ENCODE measurements at regions not wholly inside any gene's neighbourhood (a gene's known extent, or its start where the extent isn't known, plus 50 kb on each side); places are given as distances from the start of the nearest gene placed in this dataset.

DNA sequence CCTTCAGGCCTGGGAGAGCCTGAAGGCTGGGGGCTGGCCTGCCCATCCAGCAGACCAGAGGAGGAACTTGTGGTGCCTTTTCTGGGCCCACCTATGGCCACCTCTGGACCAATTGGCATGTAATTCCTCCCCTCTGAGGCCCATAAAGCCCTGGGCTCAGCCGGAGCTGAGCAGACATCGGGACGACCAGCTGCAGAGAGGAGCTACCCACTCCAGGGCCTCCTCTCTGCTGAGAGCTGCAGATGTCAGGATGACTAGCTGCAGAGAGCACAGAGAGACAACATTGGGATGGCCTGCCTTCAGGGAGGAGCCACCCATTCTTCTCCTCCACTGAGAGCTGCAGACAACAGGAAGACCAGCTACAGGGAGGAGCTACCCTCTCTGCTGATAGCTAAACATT is 370.1 kb downstream of the CD83 start (continued):
- TF ChIP-seq ARNTL (CRISPR knock-in tag; IDR thresholded peaks at IDR 0.05; ENCODE audit: borderline replicate concordance, low read depth) (no peak), ZFP3 (CRISPR knock-in tag; IDR thresholded peaks at IDR 0.05) (no peak), TCF4 (CRISPR knock-in tag; IDR thresholded peaks at IDR 0.05; ENCODE audit: borderline replicate concordance) (no peak), ZFP30 (CRISPR knock-in tag; IDR thresholded peaks at IDR 0.05) (no peak), OSR1 (CRISPR knock-in tag; IDR thresholded peaks at IDR 0.05) (no peak), ZNF70 (CRISPR knock-in tag; IDR thresholded peaks at IDR 0.05) (no peak), SNAI2 (CRISPR knock-in tag; IDR thresholded peaks at IDR 0.05) (no peak), ESRRG (CRISPR knock-in tag; IDR thresholded peaks at IDR 0.05) (no peak)

DNA sequence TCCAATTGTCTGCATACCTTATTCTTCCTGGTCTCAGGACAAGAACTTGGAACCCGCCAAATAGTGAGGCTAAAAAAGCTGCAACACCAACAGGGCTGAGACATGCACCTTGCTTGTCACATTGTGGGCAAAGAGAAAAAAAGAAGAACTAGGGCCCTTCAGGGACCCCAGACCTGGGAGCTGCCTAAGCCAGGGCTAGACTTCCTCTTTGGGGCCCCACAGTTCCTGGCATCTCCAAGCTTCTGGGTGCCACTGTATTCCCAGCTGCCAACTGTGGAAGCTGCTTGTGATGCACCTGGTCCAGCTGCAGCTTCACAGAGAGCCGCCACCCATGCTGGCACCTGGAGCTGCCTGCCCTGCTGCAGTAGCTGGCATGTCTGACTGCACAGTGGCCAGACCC is 370.6 kb downstream of the CD83 start:
- TF ChIP-seq ZC3H10 (CRISPR knock-in tag; IDR thresholded peaks at IDR 0.05) (no peak), BACH2 (CRISPR knock-in tag; IDR thresholded peaks at IDR 0.05; ENCODE audit: borderline replicate concordance) (no peak), OSR1 (CRISPR knock-in tag; IDR thresholded peaks at IDR 0.05) (no peak)
- ATAC-seq = no peak

DNA sequence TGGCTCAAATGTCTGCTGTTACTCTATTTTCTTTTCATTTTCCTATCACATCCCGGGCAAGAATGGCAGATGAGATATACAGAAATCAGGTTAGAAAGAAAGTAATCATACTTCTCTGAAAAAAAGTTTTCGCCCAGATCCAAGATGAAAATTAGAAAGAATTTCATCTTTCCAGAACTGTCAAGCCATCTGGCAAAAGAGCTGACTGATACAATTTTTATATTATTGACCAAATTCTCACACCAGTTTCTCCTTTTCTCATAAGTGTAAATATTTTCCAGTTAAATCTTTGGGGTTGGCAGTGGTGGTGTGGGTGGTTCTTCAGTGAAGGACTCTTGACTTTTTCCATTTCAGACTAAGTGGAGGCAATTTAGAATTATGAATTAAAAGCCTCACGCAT is 371.9 kb downstream of the CD83 start:
- ATAC-seq = no peak
- TF ChIP-seq, protein P1, sequence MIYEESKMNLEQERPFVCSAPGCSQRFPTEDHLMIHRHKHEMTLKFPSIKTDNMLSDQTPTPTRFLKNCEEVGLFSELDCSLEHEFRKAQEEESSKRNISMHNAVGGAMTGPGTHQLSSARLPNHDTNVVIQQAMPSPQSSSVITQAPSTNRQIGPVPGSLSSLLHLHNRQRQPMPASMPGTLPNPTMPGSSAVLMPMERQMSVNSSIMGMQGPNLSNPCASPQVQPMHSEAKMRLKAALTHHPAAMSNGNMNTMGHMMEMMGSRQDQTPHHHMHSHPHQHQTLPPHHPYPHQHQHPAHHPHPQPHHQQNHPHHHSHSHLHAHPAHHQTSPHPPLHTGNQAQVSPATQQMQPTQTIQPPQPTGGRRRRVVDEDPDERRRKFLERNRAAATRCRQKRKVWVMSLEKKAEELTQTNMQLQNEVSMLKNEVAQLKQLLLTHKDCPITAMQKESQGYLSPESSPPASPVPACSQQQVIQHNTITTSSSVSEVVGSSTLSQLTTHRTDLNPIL (CRISPR knock-in tag; IDR thresholded peaks at IDR 0.05; ENCODE audit: low read depth) = no peak
- TF ChIP-seq ZNF565 (CRISPR knock-in tag; conservative IDR thresholded peaks at IDR 0.05; ENCODE audit: low read depth) = no peak

DNA sequence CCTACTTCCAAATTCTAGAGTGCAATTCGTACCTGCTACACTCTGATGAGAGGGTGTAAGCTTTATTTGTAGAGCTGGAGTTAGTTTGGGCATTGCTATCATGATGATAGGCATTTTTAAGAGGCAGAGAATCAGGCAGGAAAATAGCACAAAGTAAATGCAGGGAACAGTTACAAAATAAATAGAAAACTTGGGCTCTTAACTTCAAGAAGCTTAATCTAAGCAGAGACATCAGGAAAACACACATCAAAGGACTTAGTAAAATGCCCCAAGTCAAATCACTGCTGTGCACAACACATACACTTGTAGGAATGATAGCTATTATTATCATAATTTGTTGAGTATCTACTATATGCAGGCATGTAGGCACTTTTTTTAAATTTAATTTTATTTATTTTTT is 381.2 kb downstream of the CD83 start:
- TF ChIP-seq ZNF565 (CRISPR knock-in tag; conservative IDR thresholded peaks at IDR 0.05; ENCODE audit: low read depth) = no peak
- TF ChIP-seq ZFP3 (CRISPR knock-in tag; IDR thresholded peaks at IDR 0.05) = no peak
- TF ChIP-seq ESRRG (CRISPR knock-in tag; IDR thresholded peaks at IDR 0.05) = no peak
- TF ChIP-seq, protein P2, sequence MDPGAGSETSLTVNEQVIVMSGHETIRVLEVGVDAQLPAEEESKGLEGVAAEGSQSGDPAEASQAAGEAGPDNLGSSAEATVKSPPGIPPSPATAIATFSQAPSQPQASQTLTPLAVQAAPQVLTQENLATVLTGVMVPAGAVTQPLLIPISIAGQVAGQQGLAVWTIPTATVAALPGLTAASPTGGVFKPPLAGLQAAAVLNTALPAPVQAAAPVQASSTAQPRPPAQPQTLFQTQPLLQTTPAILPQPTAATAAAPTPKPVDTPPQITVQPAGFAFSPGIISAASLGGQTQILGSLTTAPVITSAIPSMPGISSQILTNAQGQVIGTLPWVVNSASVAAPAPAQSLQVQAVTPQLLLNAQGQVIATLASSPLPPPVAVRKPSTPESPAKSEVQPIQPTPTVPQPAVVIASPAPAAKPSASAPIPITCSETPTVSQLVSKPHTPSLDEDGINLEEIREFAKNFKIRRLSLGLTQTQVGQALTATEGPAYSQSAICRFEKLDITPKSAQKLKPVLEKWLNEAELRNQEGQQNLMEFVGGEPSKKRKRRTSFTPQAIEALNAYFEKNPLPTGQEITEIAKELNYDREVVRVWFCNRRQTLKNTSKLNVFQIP (CRISPR knock-in tag; IDR thresholded peaks at IDR 0.05; ENCODE audit: borderline replicate concordance, low read depth) = no peak
- no peak for TF ChIP-seq ZFP30 (CRISPR knock-in tag; IDR thresholded peaks at IDR 0.05)
- no peak for TF ChIP-seq RARB (CRISPR knock-in tag; IDR thresholded peaks at IDR 0.05)
- TF ChIP-seq GLIS3 (CRISPR knock-in tag; IDR thresholded peaks at IDR 0.05) = no peak
- TF ChIP-seq ZC3H10 (CRISPR knock-in tag; IDR thresholded peaks at IDR 0.05) = no peak
- no peak for TF ChIP-seq PPARA (CRISPR knock-in tag; IDR thresholded peaks at IDR 0.05; ENCODE audit: borderline replicate concordance)
- TF ChIP-seq, protein P3, sequence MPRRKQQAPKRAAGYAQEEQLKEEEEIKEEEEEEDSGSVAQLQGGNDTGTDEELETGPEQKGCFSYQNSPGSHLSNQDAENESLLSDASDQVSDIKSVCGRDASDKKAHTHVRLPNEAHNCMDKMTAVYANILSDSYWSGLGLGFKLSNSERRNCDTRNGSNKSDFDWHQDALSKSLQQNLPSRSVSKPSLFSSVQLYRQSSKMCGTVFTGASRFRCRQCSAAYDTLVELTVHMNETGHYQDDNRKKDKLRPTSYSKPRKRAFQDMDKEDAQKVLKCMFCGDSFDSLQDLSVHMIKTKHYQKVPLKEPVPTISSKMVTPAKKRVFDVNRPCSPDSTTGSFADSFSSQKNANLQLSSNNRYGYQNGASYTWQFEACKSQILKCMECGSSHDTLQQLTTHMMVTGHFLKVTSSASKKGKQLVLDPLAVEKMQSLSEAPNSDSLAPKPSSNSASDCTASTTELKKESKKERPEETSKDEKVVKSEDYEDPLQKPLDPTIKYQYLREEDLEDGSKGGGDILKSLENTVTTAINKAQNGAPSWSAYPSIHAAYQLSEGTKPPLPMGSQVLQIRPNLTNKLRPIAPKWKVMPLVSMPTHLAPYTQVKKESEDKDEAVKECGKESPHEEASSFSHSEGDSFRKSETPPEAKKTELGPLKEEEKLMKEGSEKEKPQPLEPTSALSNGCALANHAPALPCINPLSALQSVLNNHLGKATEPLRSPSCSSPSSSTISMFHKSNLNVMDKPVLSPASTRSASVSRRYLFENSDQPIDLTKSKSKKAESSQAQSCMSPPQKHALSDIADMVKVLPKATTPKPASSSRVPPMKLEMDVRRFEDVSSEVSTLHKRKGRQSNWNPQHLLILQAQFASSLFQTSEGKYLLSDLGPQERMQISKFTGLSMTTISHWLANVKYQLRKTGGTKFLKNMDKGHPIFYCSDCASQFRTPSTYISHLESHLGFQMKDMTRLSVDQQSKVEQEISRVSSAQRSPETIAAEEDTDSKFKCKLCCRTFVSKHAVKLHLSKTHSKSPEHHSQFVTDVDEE (CRISPR knock-in tag; IDR thresholded peaks at IDR 0.05) = no peak
- TF ChIP-seq, protein P4, sequence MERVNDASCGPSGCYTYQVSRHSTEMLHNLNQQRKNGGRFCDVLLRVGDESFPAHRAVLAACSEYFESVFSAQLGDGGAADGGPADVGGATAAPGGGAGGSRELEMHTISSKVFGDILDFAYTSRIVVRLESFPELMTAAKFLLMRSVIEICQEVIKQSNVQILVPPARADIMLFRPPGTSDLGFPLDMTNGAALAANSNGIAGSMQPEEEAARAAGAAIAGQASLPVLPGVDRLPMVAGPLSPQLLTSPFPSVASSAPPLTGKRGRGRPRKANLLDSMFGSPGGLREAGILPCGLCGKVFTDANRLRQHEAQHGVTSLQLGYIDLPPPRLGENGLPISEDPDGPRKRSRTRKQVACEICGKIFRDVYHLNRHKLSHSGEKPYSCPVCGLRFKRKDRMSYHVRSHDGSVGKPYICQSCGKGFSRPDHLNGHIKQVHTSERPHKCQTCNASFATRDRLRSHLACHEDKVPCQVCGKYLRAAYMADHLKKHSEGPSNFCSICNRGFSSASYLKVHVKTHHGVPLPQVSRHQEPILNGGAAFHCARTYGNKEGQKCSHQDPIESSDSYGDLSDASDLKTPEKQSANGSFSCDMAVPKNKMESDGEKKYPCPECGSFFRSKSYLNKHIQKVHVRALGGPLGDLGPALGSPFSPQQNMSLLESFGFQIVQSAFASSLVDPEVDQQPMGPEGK (CRISPR knock-in tag; IDR thresholded peaks at IDR 0.05; ENCODE audit: borderline replicate concordance) = no peak
- TF ChIP-seq, protein P5, sequence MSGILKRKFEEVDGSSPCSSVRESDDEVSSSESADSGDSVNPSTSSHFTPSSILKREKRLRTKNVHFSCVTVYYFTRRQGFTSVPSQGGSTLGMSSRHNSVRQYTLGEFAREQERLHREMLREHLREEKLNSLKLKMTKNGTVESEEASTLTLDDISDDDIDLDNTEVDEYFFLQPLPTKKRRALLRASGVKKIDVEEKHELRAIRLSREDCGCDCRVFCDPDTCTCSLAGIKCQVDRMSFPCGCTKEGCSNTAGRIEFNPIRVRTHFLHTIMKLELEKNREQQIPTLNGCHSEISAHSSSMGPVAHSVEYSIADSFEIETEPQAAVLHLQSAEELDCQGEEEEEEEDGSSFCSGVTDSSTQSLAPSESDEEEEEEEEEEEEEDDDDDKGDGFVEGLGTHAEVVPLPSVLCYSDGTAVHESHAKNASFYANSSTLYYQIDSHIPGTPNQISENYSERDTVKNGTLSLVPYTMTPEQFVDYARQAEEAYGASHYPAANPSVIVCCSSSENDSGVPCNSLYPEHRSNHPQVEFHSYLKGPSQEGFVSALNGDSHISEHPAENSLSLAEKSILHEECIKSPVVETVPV (CRISPR knock-in tag; IDR thresholded peaks at IDR 0.05) = no peak
- ATAC-seq = no peak
